HUES64 (cell line): ENCODE measurements at regions not wholly inside any gene's neighbourhood (a gene's known extent, or its start where the extent isn't known, plus 50 kb on each side); places are given as distances from the start of the nearest gene placed in this dataset.

ENCODE experiments used
- H3K27ac ChIP-seq: 2 replicates; pipeline ENCODE4 v1.7.0; 2013; ENCODE audit warnings: low read depth, low read length, inconsistent platforms
- H3K27me3 ChIP-seq: 2 replicates; pipeline ENCODE4 v1.6.1; 2013; ENCODE audit warnings: mild to moderate bottlenecking, low read length; ENCODE audit not compliant: insufficient read depth
- H3K36me3 ChIP-seq: 2 replicates; pipeline ENCODE4 v1.6.1; 2013; ENCODE audit warnings: mild to moderate bottlenecking, low read length; ENCODE audit not compliant: insufficient read depth
- H3K4me1 ChIP-seq: 2 replicates; pipeline ENCODE4 v1.6.1; 2013; ENCODE audit warnings: mild to moderate bottlenecking, low read length, moderate library complexity; ENCODE audit not compliant: insufficient read depth
- H3K4me3 ChIP-seq: 2 replicates; pipeline ENCODE4 v1.5.1; 2013; ENCODE audit warnings: mild to moderate bottlenecking, low read length, moderate library complexity
- H3K9ac ChIP-seq: 2 replicates; pipeline ENCODE4 v1.6.1; 2013; ENCODE audit warnings: mild to moderate bottlenecking, low read depth, low read length
- H3K9me3 ChIP-seq: 2 replicates; pipeline ENCODE4 v1.6.1; 2013; ENCODE audit warnings: low read depth, low read length; ENCODE audit not compliant: insufficient read depth
- WGBS: fragments of 150-250, 120-280 bp; methylation state at CpG from one replicate; pipeline ENCODE4 v1.1.7; 2013; ENCODE audit warnings: missing lambda C conversion rate; 5-methylcytosine and 5-hydroxymethylcytosine counted together

DNA sequence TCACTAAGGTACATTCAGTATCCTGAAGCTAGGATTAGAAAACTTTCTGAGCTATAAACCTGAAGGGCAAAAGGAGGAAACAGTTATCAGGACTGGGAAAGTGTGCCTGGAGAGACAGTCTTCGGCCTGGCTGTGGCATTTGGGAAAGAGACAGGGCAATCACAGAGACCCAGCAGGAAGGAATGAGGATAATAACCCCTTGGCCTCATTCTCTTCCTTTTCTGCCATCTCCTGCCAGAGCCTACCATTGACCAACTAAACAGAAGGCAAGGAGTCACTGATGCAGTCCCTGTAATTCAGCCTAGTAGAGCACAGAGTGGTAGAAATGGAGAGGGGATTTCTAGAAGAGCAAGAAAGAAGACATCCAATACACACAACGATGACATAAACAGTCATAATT is 359.4 kb downstream of the HDGFL1 start:
- Histone ChIP-seq H3K9ac (no peak overlapping the region), H3K9me3 (no peaks in the 10 kb centered on the region), H3K4me1 (peaks cover 14% of the 10 kb centered on the region), H3K27me3 (no peaks in the 10 kb centered on the region), H3K4me3 (no peak overlapping the region), H3K27ac (no peak overlapping the region), H3K36me3 (no peaks in the 10 kb centered on the region)
- 86% methylated on average over 2 of the region's 2 CpGs for WGBS

DNA sequence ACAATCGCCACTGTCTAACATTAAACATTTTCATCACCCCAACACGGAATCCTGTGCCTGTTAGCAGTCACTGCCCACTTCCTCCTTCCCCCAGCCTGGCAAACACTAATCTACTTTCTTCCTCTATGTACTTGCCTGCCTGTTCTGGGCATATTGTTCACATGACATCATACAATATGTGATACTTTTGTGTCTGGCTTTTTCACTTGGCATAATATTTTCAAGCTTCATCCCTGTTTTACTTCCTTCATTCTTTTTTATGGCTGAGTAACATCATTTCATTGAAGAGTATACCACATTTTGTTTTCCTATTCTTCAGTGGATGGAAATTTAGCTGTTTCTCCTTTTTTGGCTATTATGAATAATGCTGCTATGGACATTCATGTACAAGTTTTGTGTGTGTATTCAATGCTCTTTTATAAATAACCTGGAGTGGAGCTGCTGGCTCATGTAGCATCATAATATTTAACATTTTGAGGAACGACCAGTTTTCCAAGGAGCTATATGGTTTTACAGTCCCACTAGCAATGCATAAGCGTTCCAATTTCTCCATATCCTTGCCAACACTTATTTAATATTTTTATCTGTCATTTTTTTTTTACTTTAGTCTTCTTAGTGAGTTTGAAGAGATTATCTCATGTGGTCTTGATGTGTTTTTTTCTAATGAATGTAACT is 360.1 kb downstream of the HDGFL1 start:
- H3K27ac ChIP-seq = no peak overlapping the region
- peaks cover 14% of the 10 kb centered on the region for H3K4me1 ChIP-seq
- WGBS = 92% methylated on average over 4 of the region's 4 CpGs
- H3K9ac ChIP-seq = no peak overlapping the region
- no peaks in the 10 kb centered on the region for H3K27me3 ChIP-seq
- no peak overlapping the region for H3K4me3 ChIP-seq
- H3K36me3 ChIP-seq = no peaks in the 10 kb centered on the region
- no peaks in the 10 kb centered on the region for H3K9me3 ChIP-seq

GRCh38 chr6:22940581-22941290 is 371.4 kb downstream of the HDGFL1 start:
- Histone ChIP-seq H3K4me1 (no peaks in the 10 kb centered on the region), H3K27ac (no peak overlapping the region), H3K4me3 (no peak overlapping the region), H3K9me3 (no peaks in the 10 kb centered on the region), H3K9ac (no peak overlapping the region), H3K27me3 (no peaks in the 10 kb centered on the region), H3K36me3 (no peaks in the 10 kb centered on the region)
- 93% methylated on average over 6 of the region's 6 CpGs for WGBS

DNA sequence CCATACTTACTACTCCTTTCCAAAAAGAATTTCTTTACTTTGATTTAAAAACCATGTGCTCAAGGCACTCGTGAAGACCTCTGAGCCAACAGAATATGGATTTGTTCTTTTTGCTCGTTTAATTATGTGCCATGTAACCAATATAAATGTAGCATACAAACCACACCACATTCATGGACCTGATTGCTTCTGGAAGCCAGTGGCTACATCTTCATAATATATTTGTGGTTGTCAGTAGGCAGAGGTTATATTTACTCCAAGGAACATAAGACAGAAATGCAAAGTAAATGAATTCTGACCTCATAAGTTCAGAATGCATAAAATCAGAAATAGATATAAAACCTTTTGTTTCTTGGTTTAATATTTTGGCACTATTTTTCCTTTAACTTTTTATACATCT is 373.0 kb downstream of the HDGFL1 start:
- no peak overlapping the region for H3K27ac ChIP-seq
- 94% methylated on average over 2 of the region's 2 CpGs for WGBS
- H3K9me3 ChIP-seq = no peaks in the 10 kb centered on the region
- H3K9ac ChIP-seq = no peak overlapping the region
- H3K27me3 ChIP-seq = no peaks in the 10 kb centered on the region
- no peaks in the 10 kb centered on the region for H3K4me1 ChIP-seq
- no peaks in the 10 kb centered on the region for H3K36me3 ChIP-seq
- H3K4me3 ChIP-seq = no peak overlapping the region

DNA sequence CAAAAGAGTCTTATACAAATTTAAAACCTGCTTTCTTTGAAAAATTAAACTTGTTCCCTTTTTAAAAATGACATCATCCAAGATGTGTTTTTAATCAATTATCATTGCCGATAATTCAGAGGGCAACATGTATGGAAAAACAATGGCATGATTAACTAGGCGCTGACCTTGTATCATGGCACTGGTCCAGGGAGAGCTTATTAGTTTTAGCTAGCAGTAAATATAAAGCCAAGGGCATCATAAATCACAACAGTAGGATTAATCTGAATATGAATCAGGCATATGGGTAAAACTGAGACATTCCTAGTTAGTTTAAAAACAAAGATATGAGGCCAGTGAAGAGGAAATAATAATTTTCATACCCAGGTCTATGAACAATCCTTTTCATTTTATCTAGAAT is 374.0 kb downstream of the HDGFL1 start:
- 98% methylated on average over 2 of the region's 2 CpGs for WGBS
- H3K27me3 ChIP-seq = no peaks in the 10 kb centered on the region
- no peaks in the 10 kb centered on the region for H3K4me1 ChIP-seq
- no peaks in the 10 kb centered on the region for H3K9me3 ChIP-seq
- no peak overlapping the region for H3K4me3 ChIP-seq
- no peak overlapping the region for H3K27ac ChIP-seq
- no peaks in the 10 kb centered on the region for H3K36me3 ChIP-seq
- no peak overlapping the region for H3K9ac ChIP-seq

DNA sequence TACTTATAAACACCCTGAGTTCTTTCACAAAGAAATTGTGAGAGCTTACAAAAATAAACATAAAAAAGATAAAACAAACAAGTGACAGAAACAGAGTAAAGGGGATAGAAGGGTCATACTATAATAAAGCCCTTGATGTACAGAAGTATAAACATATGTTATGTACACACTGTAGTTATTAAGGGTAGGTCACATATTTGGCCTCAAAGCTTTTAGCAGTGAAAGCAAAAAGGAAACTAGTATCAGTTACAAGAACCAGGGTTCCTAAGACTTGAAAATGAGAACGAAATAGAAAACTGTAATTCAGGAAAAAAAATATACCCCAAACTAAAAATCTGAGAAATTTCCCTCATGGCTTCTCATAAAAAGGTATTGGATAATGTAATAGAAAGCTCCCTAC is 380.6 kb downstream of the HDGFL1 start:
- Histone ChIP-seq H3K36me3 (no peaks in the 10 kb centered on the region), H3K27me3 (no peaks in the 10 kb centered on the region)
- WGBS = no CpG with 5 or more reads among the region's 1 CpG

GRCh38 chr6:22952097-22952496 is 382.7 kb downstream of the HDGFL1 start:
- Histone ChIP-seq H3K27me3 (no peaks in the 10 kb centered on the region), H3K9ac (no peak overlapping the region), H3K27ac (no peak overlapping the region), H3K9me3 (no peaks in the 10 kb centered on the region), H3K4me1 (peaks cover 7% of the 10 kb centered on the region; the same call in 1 of the 2 replicates), H3K36me3 (no peaks in the 10 kb centered on the region), H3K4me3 (no peak overlapping the region)
- 99% methylated on average over 4 of the region's 4 CpGs for WGBS

More for the DNA sequence above, 380.6 kb downstream of the HDGFL1 start:
- Histone ChIP-seq H3K4me1 (0 out of 2 replicates have a peak, but pooled peaks cover 4% of the 10 kb centered on the region), H3K9ac (no peak overlapping the region), H3K4me3 (no peak overlapping the region), H3K27ac (no peak overlapping the region), H3K9me3 (no peaks in the 10 kb centered on the region)

DNA sequence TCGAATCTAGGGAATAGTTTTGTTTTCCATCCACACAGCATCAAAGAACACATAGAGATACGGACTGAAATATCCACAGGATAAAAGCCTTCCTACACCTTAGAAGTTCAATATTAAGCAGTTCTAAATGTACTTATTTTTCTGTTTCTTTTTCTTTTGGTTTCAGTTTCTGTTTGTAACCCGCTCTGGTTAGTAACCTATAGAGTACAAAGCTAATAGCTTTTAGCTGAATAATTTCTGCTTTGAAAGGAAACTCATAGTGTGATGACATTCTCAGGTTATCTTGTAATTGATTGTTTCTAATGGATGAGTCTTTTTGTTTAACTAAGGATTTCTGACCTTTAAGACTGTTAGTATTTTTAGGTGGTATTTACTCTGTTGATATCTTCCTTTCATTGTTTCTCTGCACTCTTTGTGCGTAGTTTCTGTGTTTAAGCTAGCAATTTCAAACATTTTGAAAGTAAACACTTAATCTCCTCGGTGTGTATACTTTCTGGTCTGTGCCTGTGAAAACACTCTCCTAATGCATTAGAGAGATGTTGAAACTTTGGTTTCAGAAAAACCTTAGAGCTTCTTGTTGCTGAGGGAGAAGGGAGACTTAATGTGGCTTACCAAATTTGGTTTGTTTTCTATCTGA is 385.5 kb downstream of the HDGFL1 start:
- H3K9ac ChIP-seq = no peak overlapping the region
- H3K4me3 ChIP-seq = no peak overlapping the region
- H3K36me3 ChIP-seq = no peaks in the 10 kb centered on the region
- H3K4me1 ChIP-seq = peaks cover 7% of the 10 kb centered on the region; the same call in 1 of the 2 replicates
- no peaks in the 10 kb centered on the region for H3K27me3 ChIP-seq
- 75% methylated on average over 5 of the region's 5 CpGs for WGBS
- no peak overlapping the region for H3K27ac ChIP-seq
- no peaks in the 10 kb centered on the region for H3K9me3 ChIP-seq

DNA sequence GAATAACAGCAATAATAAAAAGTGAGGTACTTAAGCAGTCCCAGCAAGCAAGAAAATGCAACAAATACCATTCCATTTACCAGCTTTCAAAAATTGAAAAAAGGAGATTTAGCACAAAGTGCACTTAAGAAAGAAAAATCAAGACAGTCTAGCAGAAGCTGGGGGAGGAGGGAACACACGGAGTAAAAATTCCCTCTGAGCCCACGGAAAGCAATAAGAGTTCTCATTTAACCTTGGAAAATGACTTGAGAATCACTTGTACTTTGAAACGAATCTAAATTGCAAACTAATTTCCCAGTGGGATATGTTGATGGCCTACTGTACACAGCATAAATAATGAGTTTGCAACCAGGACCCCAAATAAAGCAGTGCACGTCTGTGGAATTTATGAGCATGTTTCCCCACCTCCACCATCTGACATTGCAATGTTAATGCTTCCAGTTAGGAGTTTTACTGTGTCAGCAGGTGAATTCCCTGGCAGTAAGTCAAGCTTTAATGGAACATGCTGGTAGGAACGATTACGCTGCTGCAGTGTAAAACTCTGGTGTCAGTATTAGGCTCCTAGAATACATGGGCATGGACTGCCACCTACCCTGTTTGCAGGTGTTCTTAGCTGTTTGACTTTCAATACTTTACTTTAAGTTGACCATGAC is 386.8 kb downstream of the HDGFL1 start:
- Histone ChIP-seq H3K27ac (no peak overlapping the region), H3K9ac (no peak overlapping the region), H3K9me3 (no peaks in the 10 kb centered on the region), H3K36me3 (no peaks in the 10 kb centered on the region), H3K4me1 (peaks cover 7% of the 10 kb centered on the region; the same call in 1 of the 2 replicates), H3K27me3 (no peaks in the 10 kb centered on the region), H3K4me3 (no peak overlapping the region)
- 50% methylated on average over 6 of the region's 6 CpGs for WGBS

GRCh38 chr6:22958677-22959076 is 389.3 kb downstream of the HDGFL1 start:
- Histone ChIP-seq H3K4me1 (peaks cover 7% of the 10 kb centered on the region; the same call in 1 of the 2 replicates), H3K4me3 (no peak overlapping the region)
- WGBS = 90% methylated on average over 1 of the region's 1 CpG

GRCh38 chr6:22959571-22959970 is 390.2 kb downstream of the HDGFL1 start:
- H3K4me3 ChIP-seq = no peak overlapping the region
- H3K36me3 ChIP-seq = no peaks in the 10 kb centered on the region
- H3K4me1 ChIP-seq = peaks cover 7% of the 10 kb centered on the region; the same call in 1 of the 2 replicates
- 100% methylated on average over 2 of the region's 2 CpGs for WGBS
- H3K27ac ChIP-seq = no peak overlapping the region
- H3K9me3 ChIP-seq = no peaks in the 10 kb centered on the region
- H3K27me3 ChIP-seq = no peaks in the 10 kb centered on the region
- no peak overlapping the region for H3K9ac ChIP-seq

More at GRCh38 chr6:22958677-22959076, 389.3 kb downstream of the HDGFL1 start:
- Histone ChIP-seq H3K9ac (no peak overlapping the region), H3K27ac (no peak overlapping the region), H3K27me3 (no peaks in the 10 kb centered on the region), H3K36me3 (no peaks in the 10 kb centered on the region), H3K9me3 (no peaks in the 10 kb centered on the region)
